IPS DF 19.7 (cell line): ENCODE measurements at regions not wholly inside any gene's neighbourhood (a gene's known extent, or its start where the extent isn't known, plus 50 kb on each side); places are given as distances from the start of the nearest gene placed in this dataset.

Experiments used
- DNase-seq: peaks from one replicate; pipeline ENCODE4 v3.0.0-alpha.2; 2013; ENCODE audit warnings: low read depth, low spot score

DNA sequence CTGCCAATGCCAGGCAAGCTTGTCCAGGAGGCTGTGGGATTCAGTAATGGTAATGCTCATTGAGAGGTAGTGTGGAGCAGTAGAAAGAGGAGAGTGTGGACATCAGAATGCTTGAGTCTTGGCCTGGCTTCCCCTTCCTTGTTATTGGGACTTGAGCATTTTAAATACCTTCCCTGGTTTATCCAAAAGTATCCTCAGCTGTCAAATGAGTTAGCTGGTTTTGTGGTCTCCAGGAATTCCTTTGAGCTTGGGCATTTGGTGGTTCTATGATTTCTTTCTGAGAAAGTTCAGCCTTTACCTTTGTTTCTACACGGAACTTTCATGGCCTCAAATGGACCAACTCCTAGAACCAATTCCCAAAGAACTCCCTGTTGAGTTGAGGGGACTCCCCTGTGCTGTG lies 264.3 kb downstream of the PTEN start:
- DNase-seq, result no peak

DNA sequence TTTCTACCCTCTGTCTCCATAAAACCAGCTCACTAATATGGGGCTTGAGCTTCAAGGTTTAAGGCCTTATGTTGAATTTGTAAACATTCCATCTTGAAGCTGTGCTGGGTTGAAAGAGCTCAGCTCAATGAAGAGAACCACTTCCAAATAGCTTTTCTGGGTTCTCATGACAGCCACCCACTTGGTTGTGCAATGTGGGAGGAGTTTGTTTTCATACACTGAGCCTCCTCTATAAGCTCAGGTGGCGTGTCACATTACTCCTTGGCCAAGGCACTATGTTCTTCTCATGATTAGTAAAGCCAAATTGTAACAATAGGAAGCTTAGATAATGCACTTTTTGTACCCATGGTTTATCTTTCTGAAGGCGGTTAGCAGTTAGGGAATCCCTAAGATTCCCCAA lies 265.6 kb downstream of the PTEN start:
- DNase-seq, result no peak

DNA sequence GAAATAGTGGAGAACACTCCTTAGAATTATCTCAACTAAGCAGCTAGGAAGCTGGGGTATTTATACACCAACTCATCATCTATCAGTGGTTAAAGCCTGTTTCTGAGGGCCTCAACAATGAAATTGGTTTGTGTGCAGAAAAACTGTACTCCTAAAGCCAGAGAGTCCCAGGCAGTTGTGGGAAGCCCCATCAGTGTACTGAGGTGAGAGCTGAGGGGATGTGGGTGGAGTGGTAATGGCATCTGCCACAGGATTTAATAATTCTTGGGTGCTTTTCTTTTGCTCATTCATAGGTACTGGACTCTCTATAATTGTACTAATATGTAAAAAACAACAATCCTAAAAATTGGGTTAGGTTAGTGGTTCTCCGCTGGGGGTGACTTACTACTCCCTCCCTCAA lies 267.5 kb downstream of the PTEN start:
- no peak for DNase-seq

- DNase-seq, result no peak
These were observed 268.2 kb downstream of the PTEN start for GRCh38 chr10:88131511-88132139.

DNA sequence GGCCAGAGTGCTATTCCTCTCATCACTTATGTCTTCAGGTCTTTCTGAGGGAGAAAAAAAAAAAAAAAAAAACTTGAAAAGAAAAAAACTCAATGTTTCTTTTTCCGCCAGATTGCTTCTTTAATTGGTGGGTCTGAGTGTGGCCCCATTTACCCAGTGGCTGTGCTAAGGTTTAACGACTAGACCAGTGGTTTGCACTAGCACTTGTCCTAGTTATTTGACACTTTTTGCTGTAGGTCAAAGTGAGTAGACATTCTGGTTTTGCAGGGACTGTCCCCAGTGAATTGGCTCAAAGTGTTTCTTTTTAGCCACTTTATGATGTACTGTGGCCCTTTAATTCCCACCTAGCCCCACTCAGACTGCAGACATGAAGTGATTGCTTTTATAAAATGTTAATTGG lies 273.3 kb downstream of the PTEN start:
- DNase-seq, result no peak

DNA sequence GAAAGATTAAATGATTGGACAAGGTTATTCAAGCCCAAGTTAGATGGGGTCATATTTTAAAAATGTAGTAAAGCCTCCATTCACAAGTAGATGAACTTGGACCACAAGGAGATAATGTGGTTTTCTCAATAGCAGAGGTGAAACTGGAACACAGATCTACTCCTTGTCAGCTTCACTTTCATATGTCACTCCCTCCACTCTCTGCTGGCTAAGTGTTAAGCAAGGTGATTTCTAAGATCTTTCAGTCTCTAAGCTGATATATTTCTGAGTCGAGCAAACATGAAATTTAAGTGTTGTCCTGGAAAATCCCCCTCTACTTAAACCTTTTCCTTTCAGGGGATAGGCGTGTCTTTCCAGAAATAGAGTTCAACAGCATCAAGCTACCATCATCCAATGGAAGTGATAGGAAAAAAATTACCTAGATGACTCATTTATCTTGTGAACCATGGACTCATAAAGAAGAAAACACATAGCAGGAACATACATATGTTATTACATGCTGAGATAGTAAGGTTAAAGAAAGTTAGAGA lies 275.0 kb downstream of the PTEN start:
- DNase-seq, result no peak

DNA sequence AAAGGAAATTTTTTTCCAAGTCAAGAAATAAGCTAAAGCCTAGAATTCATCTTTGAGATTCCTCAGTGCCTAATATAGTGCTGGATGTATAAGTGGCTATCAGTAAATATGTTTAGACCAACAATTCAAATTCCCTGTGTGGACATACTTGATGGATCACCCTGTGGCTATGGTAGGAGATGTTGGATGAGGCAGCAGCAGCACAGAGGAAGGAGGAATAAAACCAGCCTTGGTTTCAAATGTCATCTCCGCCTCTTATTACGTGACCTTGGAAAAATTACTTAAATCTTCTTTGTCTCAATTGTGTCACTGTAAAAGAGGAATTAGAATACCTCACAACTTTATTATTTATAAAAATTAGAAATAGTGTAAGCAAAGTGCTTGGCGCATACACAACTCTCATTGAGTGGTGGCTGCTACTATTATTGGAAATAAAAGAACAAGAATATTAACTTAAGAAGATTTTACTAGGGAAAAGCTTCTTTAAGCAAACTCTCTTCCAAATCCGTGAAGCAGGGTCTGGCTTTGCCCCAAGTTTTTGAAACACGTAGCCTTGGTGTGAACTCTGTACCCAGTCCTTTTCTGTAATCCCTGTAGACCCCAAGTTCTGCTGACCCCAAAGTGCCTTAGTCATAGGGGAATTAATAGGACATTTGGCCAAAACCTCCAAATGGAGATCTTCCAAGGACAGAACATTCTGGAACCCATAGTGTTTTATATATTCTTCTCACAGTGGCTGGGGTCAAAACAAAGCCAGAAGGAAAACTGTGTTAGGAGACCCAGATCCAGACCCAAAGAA lies 283.8 kb downstream of the PTEN start:
- DNase-seq, result no peak

- no peak for DNase-seq
These were observed 286.5 kb downstream of the PTEN start for GRCh38 chr10:88149906-88150305.

DNA sequence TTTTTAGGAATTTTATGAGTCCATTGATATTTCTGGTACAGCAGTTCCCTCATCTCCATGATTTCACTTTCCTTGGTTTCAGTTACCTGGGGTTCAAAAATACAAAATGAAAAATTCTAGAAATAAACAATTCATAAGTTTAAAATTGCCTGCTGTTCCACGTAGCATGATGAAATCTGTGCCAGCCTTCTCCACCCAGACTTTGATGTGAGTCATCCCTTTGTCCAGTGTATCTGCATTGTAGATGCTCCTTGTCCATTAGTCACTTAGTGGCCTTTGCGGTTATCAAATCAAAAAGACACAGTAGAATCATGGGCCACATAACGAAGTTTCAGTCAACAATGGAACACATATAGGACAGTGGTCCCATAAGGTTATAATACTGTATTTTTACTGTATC lies 286.9 kb downstream of the PTEN start:
- DNase-seq, result no peak

- no peak for DNase-seq
These were observed 289.3 kb downstream of the PTEN start for GRCh38 chr10:88152728-88153133.

DNA sequence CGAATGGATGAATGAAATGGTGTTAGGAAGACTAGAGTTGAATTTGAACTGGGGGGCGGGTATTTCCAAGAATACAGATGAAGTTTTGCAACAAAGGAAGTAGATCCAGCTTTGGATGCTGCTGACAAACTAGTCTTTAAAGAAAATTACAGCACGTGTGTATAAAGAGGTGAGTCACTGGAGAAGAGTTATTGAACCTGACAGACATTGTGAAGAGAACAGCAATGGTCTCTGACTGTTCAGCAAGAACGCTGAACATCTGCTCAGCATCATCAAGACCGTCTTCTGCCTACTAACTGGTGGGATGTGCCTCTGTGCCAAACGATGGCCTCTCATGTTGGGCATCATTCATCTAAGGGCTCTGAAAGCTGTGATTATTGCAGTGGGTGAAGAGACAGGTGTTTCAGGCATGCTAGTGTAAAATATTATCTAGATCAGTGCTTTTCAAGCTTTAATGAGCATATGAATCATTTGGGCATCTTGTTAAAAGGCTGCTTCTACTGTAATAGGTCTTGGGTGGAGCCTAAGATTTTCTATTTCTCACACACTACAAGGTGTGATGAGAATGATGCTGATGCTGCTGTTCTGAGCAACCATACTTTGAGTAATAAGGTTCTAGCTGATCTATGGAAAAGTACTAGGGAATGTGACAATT lies 291.3 kb downstream of the PTEN start:
- DNase-seq, result no peak

DNA sequence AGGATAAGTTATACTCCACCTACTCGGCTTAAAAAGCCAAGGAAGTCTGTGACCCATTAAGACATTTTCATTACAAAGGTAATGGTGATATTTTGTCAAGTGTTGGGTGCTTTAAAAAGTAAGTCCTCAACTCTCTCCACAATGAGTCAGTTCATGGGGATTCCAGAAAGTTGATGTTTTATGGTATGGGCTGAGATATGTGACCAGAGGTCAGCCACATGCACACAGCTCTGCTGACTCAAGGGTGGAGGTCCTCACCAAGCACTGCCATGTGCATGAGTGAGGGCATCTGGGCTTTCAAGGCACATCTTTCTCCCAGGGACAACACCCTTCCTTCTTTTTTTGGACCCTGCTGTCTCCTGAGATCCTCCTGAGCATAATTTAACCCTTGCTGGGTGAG lies 292.9 kb downstream of the PTEN start:
- no peak for DNase-seq

- no peak for DNase-seq
These were observed 294.6 kb downstream of the PTEN start for GRCh38 chr10:88157981-88158465.

DNA sequence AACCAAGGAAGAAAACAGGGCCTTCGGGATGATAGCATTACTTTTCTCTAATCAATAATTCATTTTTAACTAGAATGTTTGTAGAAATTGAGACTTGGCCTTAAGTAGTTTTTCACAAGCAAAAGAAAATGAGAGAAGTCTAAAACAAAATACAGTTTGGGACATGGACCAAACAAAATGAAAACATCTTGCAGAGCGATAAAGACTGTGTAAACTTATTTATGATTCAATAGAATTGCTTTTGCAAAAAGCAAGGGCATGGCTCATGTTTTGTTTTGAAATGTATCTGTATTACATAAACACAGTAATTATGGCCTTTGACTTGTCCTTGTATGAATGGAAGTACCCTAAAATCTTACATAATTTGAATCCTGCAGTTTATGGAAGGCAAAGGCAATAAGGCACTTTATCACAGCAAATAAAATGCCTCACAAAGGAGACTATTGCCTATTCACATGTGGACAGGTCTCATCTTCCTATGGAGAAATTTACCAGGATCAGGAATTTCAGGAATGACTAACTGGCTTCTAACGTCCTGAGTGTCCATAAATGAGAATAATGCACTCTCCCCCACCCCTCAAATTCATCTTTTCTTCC lies 295.2 kb downstream of the PTEN start:
- no peak for DNase-seq

DNA sequence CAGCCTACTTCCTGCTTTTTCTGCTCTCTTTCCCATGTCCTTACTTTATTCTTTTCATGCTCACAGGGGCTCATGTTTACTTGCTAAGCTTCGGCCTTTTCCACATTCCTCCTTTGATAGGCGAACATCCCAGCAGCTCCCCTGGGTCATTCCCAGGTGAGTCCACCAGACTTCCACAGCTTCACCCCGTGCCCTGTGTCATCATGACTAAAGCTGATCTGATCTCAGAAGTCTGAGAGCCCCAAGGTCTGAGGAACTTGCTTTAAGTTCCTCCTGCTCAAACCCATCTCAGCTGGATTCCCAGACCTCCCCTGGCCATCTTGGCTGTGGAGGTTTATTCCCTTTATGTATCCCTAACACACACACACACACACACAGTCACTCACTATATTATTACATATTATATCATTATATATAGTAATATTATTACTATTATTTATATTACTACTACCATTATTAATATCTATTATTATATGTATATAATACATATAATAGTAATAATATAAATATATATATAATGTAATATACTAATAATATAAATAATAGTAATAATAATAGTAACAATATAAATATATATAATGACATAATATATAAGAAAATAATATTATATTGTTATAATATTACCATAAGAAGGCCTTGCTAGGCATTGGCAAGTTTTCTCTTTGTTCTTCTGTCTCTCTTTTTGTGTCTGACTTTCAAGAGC lies 295.9 kb downstream of the PTEN start:
- DNase-seq, result no peak

DNA sequence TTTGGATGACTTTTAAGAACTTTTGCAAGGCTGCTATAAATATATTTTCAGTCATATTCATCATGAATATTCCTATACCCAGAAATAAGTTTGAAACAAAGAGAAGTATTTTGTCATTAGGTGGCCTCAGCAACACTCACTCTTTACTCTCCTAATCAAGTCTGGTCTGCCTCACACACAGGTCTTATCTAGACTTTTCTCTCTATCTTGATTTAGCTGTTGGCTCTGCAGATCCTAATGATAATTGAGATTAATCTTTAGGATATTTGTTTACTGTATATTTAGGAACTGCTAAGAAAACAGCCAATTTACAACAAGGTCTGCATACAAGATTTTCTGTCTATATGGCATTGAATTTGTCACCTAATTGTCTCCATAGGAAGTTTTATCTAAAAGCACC lies 297.6 kb downstream of the PTEN start:
- DNase-seq, result no peak

DNA sequence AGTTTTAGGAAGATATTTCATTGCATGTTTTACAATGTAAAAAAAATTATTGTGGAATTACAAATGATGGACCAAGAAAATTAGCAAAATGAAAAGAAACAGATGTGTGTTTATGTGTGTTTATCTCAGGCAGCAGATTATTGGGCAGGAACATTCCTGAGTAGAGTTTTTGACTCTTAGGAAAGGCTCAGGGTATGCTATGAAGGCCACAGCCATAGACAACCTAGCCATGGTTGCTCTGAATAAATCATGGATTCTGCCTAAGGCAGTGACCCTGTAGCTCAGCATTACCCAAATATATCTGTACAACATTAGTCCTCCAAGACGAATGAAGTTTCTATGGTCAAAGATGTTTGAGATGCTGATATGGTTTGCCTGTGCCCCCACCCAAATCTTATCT lies 298.3 kb downstream of the PTEN start:
- no peak for DNase-seq

DNA sequence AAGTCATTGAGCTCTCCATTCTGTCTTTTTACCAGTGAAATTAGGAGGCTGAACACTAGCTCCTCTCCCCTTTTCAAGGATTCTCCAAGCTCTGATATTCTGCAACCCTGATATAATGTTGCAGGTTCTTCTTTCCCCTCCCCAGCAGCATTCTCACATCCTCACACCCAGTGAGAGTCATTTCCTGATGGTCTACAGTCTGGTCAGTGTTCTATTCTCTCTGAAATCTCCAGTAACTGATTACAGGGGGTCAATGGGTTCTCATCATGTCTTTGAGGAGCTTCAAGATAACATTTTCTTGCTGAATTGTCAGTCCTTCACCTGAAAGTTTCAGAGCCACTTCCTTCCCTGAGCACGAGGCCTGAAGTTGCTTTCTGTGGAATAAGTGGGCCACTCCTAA lies 299.4 kb downstream of the PTEN start:
- DNase-seq, result no peak

DNA sequence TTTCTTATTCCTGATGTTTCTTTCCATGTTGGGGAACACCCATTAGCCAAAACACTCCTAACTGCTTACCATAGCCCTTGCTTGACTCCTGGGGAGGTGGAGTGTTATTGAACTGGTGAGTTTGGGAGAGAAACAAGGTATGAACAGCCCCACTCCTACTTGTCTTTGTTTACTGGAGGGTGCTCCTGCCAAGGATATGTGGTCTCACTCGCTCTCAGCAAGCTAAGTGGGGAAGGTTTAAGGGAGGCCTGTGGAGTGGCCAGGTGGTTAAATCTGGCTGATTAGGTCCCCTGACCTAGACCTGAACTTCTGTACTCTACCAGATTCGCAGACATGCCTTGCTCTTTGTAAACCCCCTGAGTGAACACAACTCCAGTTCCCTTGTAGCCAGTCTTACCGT lies 300.1 kb downstream of the PTEN start:
- no peak for DNase-seq

- no peak for DNase-seq
These were observed 301.0 kb downstream of the PTEN start for GRCh38 chr10:88164471-88164870.

- no peak for DNase-seq
These were observed 302.4 kb downstream of the PTEN start for GRCh38 chr10:88165849-88166271.
